ENCODE measurements at regions not wholly inside any gene's neighbourhood (a gene's known extent, or its start where the extent isn't known, plus 50 kb on each side); places are given as distances from the start of the nearest gene placed in this dataset.

DNA sequence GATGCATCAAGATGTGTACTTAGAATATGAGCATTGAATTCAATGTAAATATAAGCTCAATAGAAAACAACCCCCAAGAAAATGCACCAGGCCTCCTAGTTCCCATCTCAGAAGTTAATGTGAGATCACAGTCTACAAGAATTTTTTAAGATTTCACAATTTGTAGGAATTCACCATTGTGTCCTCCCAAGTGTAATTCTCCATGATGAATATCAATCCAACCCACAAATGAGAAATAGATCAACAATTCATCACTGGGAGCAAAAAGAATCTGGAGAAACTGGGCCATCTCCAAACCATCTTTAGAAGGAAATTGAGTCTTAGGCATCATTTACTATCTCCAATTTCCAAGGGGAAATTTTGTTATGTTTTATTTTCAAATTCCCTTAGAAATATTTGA, 310.5 kb upstream of the GOT2 start (continued):
- TF ChIP-seq, protein P1, sequence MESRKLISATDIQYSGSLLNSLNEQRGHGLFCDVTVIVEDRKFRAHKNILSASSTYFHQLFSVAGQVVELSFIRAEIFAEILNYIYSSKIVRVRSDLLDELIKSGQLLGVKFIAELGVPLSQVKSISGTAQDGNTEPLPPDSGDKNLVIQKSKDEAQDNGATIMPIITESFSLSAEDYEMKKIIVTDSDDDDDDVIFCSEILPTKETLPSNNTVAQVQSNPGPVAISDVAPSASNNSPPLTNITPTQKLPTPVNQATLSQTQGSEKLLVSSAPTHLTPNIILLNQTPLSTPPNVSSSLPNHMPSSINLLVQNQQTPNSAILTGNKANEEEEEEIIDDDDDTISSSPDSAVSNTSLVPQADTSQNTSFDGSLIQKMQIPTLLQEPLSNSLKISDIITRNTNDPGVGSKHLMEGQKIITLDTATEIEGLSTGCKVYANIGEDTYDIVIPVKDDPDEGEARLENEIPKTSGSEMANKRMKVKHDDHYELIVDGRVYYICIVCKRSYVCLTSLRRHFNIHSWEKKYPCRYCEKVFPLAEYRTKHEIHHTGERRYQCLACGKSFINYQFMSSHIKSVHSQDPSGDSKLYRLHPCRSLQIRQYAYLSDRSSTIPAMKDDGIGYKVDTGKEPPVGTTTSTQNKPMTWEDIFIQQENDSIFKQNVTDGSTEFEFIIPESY (IDR thresholded peaks at IDR 0.05; ENCODE audit: borderline replicate concordance, low read depth) = no peak
- no peak for TF ChIP-seq YY1 (IDR thresholded peaks at IDR 0.05; ENCODE audit: low read depth)
- no peak for TF ChIP-seq JUND (IDR thresholded peaks at IDR 0.05)
- TF ChIP-seq FOXM1 (IDR thresholded peaks at IDR 0.05; ENCODE audit: low read depth) = no peak
- TF ChIP-seq ELF1 (IDR thresholded peaks at IDR 0.05) = no peak
- TF ChIP-seq, protein P2, sequence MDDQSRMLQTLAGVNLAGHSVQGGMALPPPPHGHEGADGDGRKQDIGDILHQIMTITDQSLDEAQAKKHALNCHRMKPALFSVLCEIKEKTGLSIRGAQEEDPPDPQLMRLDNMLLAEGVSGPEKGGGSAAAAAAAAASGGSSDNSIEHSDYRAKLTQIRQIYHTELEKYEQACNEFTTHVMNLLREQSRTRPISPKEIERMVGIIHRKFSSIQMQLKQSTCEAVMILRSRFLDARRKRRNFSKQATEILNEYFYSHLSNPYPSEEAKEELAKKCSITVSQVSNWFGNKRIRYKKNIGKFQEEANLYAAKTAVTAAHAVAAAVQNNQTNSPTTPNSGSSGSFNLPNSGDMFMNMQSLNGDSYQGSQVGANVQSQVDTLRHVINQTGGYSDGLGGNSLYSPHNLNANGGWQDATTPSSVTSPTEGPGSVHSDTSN (IDR thresholded peaks at IDR 0.05) = no peak

DNA sequence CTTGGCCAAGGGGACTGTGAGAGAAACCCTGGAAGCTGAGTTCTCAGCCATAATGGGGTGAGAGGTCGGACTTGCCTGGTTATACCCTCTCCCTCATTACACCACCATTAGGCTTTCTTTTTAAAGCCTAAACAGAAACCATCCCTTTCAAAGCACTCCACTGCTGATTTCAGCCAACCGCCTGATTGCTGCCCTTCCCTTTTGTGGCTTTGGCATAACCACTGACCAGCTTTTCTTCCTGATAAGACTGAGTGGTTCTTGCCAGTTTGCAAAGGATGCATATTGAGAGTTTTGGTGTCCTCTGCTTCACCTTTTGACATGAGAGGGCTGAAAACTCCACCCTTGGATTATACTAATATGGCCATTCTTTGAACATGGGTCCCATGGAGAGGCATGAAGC, 308.2 kb upstream of the GOT2 start:
- DNase-seq = no peak
- H3K4me3 ChIP-seq (ENCODE audit: low read depth in 2 of 2, low read length in 1 of 2) = no peak overlapping the region
- 26% methylated on average over 2 of the region's 2 CpGs for WGBS (ENCODE audit: low lambda C conversion rate)
- no peaks in the 10 kb centered on the region for H4K20me1 ChIP-seq (ENCODE audit: insufficient read depth)
- H3K9me2 ChIP-seq = no peaks in the 10 kb centered on the region
- TF ChIP-seq MXI1 (IDR thresholded peaks at IDR 0.05; ENCODE audit: low read depth, low read length) (no peak), RCOR1 (IDR thresholded peaks at IDR 0.05; ENCODE audit: low read length) (no peak), POLR2AphosphoS5 (IDR thresholded peaks at IDR 0.05; ENCODE audit: low read depth, low read length) (no peak), YY1 (IDR thresholded peaks at IDR 0.05; ENCODE audit: low read depth) (no peak), EZH2phosphoT487 (IDR thresholded peaks at IDR 0.05; ENCODE audit: borderline replicate concordance, low read depth) (no peak), NFIC (IDR thresholded peaks at IDR 0.05; ENCODE audit: borderline replicate concordance) (no peak), RXRA (IDR thresholded peaks at IDR 0.05; ENCODE audit: borderline replicate concordance, low read depth) (no peak), EP300 (IDR thresholded peaks at IDR 0.05; ENCODE audit: borderline replicate concordance in 1 of 2, low read depth in 1 of 2, low read length in 1 of 2) (no peak)
- TF ChIP-seq, protein P3, sequence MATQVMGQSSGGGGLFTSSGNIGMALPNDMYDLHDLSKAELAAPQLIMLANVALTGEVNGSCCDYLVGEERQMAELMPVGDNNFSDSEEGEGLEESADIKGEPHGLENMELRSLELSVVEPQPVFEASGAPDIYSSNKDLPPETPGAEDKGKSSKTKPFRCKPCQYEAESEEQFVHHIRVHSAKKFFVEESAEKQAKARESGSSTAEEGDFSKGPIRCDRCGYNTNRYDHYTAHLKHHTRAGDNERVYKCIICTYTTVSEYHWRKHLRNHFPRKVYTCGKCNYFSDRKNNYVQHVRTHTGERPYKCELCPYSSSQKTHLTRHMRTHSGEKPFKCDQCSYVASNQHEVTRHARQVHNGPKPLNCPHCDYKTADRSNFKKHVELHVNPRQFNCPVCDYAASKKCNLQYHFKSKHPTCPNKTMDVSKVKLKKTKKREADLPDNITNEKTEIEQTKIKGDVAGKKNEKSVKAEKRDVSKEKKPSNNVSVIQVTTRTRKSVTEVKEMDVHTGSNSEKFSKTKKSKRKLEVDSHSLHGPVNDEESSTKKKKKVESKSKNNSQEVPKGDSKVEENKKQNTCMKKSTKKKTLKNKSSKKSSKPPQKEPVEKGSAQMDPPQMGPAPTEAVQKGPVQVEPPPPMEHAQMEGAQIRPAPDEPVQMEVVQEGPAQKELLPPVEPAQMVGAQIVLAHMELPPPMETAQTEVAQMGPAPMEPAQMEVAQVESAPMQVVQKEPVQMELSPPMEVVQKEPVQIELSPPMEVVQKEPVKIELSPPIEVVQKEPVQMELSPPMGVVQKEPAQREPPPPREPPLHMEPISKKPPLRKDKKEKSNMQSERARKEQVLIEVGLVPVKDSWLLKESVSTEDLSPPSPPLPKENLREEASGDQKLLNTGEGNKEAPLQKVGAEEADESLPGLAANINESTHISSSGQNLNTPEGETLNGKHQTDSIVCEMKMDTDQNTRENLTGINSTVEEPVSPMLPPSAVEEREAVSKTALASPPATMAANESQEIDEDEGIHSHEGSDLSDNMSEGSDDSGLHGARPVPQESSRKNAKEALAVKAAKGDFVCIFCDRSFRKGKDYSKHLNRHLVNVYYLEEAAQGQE (IDR thresholded peaks at IDR 0.05; ENCODE audit: low read depth, low read length) = no peak
- TF ChIP-seq, protein P4, sequence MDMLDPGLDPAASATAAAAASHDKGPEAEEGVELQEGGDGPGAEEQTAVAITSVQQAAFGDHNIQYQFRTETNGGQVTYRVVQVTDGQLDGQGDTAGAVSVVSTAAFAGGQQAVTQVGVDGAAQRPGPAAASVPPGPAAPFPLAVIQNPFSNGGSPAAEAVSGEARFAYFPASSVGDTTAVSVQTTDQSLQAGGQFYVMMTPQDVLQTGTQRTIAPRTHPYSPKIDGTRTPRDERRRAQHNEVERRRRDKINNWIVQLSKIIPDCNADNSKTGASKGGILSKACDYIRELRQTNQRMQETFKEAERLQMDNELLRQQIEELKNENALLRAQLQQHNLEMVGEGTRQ (IDR thresholded peaks at IDR 0.05; ENCODE audit: borderline replicate concordance, low read depth, low read length) = no peak
- TF ChIP-seq, protein P5, sequence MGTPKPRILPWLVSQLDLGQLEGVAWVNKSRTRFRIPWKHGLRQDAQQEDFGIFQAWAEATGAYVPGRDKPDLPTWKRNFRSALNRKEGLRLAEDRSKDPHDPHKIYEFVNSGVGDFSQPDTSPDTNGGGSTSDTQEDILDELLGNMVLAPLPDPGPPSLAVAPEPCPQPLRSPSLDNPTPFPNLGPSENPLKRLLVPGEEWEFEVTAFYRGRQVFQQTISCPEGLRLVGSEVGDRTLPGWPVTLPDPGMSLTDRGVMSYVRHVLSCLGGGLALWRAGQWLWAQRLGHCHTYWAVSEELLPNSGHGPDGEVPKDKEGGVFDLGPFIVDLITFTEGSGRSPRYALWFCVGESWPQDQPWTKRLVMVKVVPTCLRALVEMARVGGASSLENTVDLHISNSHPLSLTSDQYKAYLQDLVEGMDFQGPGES (IDR thresholded peaks at IDR 0.05; ENCODE audit: low read depth, low read length) = no peak
- H2AFZ ChIP-seq (ENCODE audit: low read depth) = no peak overlapping the region
- H3K4me2 ChIP-seq = no peak overlapping the region
- H3K9me3 ChIP-seq = no peaks in the 10 kb centered on the region
- H3K9ac ChIP-seq = no peak overlapping the region
- H3K79me2 ChIP-seq (ENCODE audit: insufficient read depth) = no peaks in the 10 kb centered on the region
- POLR2A ChIA-PET = no interaction called here
- H3K27me3 ChIP-seq (ENCODE audit: insufficient read depth) = no peaks in the 10 kb centered on the region
- no peaks in the 10 kb centered on the region for H3F3A ChIP-seq (replicated peaks; ENCODE audit: insufficient read depth)
- H3K27ac ChIP-seq (ENCODE audit: low read depth in 2 of 2, low read length in 1 of 2) = no peak overlapping the region
- no peaks in the 10 kb centered on the region for H3K4me1 ChIP-seq (ENCODE audit: control insufficient read depth in 1 of 2, insufficient read depth in 2 of 2, low read depth in 1 of 2, low read length in 1 of 2)
- no peaks in the 10 kb centered on the region for H3K36me3 ChIP-seq (replicated peaks in 1 of 2; ENCODE audit: control insufficient read depth in 1 of 2, insufficient read depth in 2 of 2, low read length in 1 of 2)
- CTCF ChIA-PET = no interaction called here

All from SK-N-SH (cell line).